HK-2 (cell line): ENCODE measurements at regions not wholly inside any gene's neighbourhood (a gene's known extent, or its start where the extent isn't known, plus 50 kb on each side); places are given as distances from the start of the nearest gene placed in this dataset.

Experiments
- DNase-seq: peaks from one replicate; pipeline ENCODE4 v3.0.0-alpha.2; 2018; ENCODE audit not compliant: unreplicated experiment

- no peak for DNase-seq
Measured at GRCh38 chr6:6524951-6525350, 63.6 kb upstream of the LY86 start.

GRCh38 chr6:6525933-6526332 lies 62.6 kb upstream of the LY86 start:
- DNase-seq: no peak

GRCh38 chr6:6529275-6529674 lies 59.2 kb upstream of the LY86 start:
- no peak for DNase-seq

GRCh38 chr6:6533176-6533575 lies 55.3 kb upstream of the LY86 start:
- DNase-seq: no peak

- DNase-seq: no peak
Measured at GRCh38 chr6:6534399-6534798, 54.1 kb upstream of the LY86 start.

GRCh38 chr6:6537488-6538260 lies 50.8 kb upstream of the LY86 start:
- DNase-seq: no peak

GRCh38 chr6:6538261-6538660 lies 50.3 kb upstream of the LY86 start:
- DNase-seq: no peak
